ENCODE measurements at regions not wholly inside any gene's neighbourhood (a gene's known extent, or its start where the extent isn't known, plus 50 kb on each side); places are given as distances from the start of the nearest gene placed in this dataset.
"Not testable (repeated sequence)": the region's sequence is repeated elsewhere in the genome, so short reads cannot be mapped to it uniquely, and the experiment has no call there.

DNA sequence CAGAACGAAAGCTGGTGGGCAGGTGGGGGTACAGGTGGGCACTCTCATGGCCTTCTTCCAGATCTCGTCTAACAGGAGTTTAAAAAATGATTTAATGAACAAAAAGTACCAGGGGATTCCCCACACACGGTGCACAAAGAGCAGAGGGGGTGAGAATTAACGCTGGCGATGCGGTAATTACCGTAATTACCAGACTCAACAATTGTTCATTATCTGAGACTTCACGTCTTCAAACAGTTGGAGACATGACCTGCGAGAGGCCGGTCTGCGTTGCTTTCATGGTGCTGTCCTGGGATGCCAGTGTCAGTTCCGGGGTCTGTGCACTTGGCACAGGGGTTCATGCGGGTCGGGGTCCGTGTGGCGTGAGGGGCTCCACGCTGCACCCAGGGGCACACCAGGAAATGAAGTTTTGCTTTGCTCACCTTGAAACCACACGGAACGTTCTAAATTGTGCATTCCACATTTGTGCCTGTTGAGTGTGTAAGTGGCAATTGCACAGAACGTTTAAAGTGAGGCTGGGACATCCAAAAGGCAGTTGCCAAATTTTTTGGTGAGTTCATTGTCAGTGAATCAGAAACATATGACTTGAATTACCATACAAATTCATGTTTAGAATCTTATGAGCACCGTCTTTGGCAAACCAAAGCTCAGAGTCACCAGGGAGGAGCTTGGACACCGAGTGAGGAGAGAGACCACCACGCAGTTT is 256.4 kb upstream of the IRX1 start:
- no peak for DNase-seq

DNA sequence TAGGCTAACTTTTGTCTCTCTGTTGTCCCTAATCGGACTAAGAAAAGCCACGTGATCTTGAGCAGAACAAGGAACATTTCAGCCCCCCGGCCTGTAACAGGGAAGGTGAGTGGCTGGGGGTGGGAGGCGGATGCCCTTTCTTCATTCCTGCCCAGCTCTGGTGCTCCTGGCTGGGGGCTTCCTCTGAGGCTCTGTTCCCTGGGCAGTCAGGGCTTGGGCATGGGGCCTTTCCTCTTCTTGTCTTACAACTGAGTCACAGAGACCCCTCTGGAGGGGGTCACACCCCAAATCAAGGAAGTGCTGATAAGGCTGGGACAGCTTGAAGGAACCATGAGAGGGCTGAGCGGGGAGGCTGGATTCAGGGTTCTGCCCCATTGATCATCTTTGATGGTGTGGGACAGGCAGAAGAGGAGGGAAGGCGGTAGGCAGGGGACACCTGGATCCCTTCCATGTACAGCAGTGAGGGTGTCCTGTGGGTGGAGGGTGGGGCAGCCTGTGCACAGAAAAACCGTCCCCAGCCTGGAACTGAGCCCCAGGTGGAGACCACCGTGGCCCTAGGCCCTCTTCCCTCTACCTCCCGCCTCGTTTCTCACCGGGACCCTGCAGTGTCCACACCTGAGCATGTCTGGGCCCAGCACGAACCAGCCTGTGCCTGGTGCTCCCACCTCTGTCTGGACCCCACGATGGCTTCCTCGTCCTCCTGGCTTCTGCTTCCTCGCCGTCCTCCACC is 257.7 kb upstream of the IRX1 start:
- no peak for DNase-seq

DNA sequence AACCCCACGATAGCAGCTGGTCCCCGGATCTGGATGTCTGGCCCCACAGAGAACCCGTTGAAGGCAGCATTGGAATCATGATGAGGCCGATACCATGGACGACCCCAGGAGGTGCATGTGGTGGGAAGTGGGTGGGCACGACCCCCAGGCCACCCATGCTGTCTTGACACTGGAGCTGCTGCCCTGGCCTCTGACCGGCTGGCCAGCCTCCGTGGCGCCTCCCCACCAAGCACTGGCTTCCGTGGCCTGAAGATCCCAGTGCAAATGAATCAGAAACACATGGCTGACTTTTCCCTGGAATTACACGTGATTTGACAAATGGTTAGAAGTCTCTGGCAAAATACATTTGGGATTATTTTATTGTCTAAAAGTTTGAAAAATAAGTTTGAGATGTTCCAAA is 259.0 kb upstream of the IRX1 start:
- no peak for DNase-seq

DNA sequence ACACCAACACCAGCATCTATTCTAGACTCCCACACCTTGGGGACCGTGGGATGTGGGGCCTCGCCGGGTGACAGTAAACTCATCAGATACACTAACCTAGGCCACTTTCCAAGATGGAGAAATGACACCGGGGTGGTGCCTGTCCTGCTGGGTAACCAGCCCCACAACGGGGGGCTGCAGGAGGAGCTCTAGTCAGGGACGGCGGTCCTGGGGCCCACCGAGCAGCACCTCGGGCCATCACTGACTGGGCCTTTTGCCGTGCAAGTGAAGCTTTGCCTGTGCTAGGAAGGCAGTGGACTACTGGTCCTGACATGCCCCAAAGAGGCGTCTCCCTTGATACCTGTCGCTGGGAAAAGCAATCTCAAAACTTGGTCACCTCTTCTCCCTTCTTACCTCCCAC is 260.3 kb upstream of the IRX1 start:
- no peak for DNase-seq

DNA sequence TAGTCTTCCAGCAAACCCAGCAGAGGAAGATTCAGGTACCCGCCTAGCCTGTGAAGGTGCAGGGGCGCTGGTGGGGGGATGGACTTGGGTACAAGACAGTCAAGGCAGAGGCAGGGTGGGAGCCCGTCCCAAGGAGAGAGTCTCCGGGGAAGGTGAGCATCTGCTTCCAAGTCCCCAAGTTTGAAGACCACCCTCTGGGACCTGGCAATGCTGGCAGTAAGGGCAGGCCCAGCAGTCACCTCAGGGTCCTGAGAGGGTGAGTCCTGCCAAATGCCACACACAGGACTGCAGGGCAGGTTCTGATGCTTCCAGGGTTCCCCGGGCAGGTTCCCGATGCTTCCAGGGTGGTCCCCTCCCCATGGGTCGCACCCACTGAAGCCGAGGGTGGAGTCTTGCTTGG is 261.8 kb upstream of the IRX1 start:
- DNase-seq, result no peak

DNA sequence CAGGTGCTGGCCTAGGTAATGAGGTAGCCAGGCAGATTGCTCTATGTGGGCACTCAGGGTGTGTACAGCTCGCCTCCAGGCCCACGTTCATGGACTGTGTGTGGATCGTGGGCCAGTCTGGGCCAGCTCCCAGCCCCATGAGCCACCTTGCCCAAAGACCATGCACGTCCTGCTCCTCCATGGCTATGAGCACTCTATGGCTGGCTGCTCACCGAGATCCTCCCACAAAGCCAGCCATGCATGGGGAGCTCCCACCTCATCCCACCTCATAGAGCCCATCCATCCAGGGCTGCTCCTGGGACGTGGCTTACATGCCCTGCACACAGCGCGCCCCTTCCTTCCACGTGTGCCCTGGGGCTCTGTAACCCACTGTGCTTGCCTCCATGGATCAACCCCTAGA is 262.5 kb upstream of the IRX1 start:
- no peak for DNase-seq

DNA sequence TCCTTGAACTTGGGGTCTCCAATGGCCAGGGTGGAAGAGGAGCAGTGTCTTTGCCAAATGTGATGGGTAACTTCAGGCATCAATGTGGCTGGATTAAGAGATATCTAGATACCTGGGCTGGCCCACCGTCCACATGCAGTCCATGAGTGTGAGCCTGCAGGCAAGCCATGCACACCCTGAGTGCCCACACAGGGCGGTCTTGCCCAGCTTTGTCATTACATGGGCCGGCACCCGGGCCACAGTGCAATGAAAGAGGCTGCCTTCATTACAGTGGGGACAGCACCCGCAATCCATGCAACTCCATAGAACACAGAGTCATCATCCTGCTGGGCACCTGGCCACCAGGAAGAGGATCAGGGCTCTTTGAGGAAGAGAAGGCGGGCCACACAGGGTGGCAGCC is 263.8 kb upstream of the IRX1 start:
- no peak for DNase-seq

DNA sequence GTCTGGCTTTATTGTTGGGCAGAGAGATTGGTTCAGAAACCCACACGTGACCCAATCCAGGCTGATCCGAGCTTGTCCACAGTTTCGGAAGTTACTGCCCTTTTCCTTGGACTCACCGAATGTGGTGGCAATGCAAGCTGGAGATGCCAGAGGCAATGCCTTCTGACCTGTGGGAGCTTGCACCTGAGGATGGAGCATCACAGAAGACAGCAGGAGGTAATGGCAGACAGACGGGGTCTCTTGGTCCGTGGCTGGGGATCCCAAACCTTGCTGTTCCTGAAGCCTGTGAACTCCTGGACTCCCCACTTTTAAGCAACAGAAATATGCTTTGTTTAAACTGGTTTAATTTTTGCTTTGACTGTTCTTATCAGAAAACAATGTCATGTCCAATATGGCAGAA is 265.2 kb upstream of the IRX1 start:
- DNase-seq, result no peak

DNA sequence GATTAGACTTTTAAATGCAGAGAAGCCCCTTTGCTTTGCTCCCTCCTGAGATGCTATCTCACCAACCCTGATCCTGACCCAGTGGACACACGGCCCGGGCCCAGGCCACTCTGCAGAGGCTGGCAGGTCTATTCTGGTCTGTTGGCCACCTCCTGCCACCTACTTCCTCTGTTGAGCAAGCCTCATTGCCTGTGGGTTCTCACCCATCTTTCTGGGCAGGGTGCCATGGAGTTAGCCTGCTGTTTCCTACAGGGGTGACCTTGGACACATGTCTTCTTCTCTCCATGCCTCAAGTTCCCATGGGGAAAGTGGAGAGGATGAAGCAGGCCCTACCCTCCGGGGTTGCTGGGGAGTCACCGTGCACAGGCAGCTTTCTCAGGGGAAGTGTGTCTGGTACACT is 266.2 kb upstream of the IRX1 start:
- DNase-seq, result peak; percentile 7

DNA sequence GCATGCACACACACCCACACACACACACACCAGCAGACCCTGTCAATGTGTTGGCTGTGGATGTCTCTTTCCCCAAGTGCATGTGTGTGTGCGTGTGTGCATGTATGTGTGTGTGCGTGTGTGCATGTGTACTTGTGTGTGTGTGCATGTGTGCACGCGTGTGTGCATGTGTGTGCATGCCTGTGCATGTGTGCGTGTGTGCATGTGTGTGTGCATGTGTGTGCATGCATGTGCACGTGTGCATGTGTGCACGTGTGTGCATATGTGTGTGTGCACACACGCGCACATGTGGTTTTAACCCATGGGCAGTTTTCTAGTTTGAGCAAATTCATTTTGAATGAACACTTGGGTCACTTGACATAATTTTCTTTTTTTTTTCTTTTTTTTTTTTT is 268.8 kb upstream of the IRX1 start:
- DNase-seq, result no peak

DNA sequence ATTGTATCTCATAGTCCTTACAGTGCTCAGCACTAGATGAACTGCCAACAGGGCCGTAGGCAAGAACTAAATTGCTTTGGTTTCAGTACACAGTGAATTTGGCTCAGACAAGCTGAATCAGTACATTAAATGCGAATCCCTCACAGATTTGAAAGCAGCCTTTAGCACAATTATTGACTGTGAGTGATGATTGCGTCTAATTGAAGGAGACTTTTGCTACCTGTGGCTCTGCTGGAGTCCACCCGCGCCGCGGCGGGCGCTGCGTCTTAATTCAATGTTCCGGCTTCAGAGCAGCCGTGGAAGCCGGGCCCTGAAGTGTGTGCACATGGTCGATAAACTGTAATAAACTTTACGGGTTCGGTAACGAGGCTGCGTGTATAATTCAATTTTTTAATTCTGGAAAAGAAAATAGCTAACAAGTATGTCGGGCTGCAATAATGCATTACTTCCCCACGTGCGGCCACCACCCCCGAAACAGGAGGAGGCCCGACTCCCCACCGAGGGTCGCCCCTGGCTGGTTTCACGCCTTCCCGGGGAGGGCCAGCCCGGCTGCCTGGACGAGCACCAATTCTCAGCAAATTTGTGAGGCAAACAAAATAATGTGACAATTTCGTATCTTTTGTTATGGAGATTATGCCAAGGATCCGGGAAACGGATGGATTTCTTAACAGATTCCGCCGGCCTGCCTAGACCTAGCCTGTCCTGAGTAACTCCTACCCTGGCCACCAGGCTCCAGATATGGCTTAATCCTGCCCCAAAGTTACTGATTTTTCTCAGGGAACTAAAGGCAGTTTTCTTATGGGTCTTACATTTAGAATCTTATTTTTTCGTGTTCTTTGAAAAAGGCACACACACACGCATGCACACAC is 269.4 kb upstream of the IRX1 start:
- DNase-seq, result peak; percentile 7

DNA sequence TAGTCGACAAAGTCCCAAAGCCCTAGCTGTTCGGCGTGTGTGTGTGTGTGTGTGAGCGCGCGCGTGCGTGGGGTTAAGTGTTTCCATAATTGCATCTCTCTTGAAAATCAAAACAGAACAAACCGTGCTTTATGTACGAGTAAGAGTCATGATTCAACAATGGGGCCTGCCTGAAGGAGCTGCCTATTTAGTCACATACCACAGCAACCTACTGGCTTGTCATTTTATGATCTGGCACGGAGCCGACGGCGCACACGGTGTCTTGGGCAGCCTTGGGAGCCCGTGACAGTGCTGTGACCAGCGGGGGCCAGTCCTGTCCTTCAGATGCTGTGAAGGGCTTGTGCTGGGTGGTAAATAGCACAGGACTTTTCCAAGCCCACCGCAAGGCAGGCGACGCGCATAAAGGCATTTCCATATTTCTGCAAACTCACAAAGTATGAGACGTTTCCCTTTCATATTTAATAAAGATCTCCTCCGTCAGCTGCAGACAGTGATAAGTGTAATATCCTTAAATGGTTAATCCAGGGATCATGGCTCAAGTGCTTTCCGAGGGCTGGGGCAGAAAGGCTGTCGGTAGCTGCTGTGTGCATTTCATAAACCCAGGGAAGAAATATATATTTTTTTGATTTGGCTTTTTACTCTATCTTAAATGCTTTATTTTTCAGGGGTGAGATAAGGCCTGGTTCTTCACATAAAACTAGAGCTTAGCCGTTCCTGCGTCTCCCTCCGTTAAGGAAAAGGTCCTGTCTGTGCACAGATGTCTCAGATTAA is 270.2 kb upstream of the IRX1 start:
- peak; percentile 67 for DNase-seq

DNA sequence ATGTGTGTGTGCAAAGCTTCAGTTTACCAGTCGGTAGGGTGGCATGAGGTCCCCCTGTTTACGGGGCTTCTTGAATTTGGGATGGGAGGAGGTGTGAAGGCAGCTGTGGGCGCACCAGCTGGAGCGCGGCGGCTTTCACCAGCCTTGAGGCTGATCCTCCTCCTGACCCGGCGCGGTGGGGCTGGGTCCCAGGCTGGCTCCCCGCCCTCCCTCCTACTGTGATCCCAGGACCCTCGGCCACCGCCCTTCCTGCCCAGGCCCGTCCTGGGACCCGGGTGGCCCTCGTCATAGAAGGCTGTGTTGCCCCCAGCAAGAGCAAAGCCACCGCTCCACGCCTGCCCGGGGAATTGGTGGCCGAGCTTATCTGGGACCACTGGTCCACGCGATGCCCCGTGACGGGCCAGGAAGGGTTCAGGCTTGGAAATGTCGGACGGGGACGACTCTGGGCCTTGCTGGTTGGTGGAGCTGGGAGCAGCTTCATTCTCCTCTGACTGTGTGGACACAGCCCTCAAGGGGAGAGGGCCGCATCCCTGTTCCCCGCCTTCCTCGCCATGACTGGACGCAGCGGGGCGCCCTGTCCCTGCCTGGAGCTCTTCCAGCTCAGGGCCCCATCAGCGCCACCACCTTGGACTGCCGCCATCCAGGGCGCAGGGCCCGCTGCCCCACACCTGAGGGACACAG is 271.1 kb upstream of the IRX1 start:
- DNase-seq, result no peak

DNA sequence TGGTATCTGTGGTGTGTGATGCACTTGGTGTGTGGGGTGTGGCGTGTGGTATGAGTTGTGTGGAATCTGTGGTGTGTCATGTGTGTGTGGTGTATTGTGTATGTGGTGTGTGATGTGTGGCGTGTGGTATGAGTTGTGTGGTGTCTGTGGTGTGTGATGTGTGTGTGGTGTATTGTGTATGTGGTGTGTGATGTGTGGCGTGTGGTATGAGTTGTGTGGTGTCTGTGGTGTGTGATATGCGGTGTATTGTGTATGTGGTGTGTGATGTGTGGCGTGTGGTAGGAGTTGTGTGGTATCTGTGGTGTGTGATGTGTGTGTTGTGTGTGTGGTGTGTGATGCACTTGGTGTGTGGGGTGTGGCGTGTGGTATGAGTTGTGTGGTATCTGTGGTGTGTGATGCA is 271.7 kb upstream of the IRX1 start:
- DNase-seq, result not testable (repeated sequence)

DNA sequence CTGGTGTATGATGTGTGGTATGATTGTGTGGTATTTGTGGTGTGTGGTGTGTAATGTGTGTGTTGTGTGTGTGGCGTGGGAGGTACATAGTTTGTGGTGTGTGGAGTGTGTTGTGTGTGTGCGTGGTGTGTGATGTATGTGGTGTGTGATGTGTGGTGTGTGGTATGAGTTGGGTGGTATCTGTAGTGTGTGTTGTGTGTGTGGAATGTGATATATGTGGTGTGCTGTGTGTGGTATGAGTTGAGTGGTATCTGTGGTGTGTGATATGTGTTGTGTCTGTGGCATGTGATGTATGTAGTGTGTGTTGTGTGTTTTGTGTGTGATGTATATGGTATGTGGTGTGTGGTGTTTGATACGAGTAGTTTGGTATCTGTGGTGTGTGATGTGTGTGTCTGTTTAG is 272.5 kb upstream of the IRX1 start:
- DNase-seq, result no peak

DNA sequence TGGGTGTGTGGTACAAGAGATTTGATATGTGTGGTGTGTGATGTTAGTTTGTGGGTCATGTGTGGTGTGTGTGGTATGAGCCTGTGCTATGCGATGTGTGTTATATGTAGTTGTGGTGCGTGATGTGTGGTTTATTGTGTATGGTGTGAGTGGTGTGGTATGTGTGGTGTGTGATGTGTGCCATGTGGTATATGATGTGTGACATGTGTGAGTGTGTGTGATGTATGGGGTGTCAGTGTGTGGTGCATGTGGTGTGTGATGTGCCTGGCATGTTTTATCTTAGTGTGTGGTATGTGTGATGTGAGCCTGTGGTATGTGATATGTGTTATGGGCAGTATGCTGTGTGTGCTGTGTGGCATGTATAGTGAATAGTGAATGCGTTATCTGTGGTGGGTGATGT is 273.0 kb upstream of the IRX1 start:
- DNase-seq, result no peak

DNA sequence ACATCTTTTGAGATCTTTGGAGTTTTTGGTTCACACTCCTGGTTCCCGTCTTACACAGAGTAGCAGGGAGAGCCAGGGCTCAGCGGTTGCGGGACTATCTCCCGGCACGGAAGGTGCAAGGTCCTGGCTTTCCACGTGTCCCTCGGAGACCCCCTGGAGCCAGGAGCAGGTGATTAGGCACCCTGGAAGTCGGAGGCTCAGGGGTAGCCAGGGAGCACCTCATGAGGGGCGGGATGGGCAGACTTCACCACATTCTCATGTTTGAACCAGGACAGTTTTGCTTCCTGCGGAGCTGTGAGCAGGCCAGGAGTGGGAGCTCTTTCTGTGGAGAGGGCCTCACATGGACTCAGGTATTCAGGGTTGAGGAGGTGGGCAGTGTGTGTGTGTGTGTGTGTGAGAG is 273.7 kb upstream of the IRX1 start:
- DNase-seq, result no peak

DNA sequence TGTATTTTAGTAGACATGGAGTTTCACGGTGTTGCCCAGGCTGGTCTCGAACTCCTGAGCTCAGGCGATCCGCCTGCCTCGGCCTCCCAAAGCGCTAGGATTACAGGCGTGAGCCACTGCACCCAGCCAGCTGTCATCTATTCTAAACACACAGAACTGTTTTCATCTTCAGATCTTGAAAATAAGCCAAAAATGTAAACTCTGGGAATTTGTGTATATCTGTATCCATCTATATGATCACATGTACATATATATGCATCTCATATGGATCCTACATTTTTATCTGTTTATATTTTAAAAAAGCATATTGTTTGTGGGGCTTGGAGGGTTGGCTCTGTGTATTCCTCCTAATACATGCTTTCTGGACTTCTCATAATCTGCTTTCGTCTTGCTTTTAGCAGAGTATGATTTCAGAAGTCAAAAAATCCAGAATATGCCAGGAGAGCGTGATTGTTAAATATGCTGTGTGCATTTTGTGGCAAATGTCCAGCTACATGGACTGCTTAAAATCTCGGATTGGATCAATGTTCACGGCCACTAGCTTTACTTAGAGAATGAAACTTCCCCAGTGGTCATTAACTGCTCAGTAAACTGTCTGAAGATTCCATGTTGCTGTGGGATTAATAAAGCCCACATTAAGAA is 274.4 kb upstream of the IRX1 start:
- no peak for DNase-seq

DNA sequence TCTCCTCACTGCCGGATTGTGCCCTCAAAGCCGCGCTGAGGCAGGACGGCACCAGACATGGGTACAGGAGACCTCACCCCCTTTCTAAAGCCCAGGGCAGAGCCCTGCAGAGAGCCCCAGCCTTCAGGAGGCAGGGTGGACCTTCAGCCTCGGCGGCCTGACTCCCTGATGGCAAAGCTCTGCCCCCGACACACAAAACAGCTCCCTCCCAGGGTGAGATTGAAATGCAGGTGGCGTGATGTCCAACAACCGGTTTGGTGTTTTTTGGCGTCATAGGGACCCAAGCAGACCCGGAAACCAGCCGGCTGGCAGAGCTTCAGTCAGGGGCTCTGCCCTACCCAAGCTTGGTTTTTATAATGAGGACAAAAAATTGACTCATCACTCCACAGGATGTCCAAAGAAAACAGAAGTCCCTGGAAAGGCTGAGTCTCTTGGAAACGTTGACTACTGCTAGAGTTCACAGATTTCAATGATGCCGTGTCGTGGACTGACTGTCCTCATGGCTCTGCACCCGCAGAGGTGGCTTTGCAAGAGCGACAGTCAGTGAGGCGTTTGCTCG is 275.2 kb upstream of the IRX1 start:
- DNase-seq, result no peak

DNA sequence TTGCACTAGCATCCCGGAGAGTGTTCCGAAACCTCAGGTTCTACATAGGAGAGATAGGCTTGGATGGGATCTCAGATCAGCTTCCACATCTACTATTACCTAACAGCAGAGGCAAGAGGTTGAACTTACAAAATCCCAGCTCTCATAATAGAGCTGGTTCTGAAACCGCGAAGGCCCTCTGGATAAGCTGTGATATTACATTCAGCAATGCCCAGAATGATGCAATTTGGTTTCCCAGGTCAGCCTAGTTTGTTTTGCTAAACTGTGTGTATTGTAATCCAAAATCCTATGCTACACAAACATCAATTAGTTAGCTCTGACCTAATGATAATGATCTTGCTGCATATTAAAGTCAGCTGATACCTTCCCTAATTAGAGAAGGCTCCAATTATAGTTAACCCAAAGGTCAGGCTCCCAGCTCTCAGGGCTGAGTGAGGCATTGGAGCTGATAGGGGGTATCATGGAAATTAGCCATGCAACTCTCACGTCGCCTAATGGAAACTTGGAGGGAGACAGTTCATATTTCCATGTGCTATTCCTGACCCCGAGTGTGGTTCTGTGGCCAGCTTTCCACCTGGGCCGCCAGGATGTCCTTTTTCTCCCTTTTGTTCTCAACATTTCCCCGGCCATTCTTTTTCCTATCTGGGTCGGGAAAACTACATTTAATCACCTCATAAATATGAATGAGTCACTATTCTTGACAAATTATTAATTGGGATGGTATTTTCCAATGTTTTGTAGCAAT is 278.4 kb upstream of the IRX1 start:
- no peak for DNase-seq

DNA sequence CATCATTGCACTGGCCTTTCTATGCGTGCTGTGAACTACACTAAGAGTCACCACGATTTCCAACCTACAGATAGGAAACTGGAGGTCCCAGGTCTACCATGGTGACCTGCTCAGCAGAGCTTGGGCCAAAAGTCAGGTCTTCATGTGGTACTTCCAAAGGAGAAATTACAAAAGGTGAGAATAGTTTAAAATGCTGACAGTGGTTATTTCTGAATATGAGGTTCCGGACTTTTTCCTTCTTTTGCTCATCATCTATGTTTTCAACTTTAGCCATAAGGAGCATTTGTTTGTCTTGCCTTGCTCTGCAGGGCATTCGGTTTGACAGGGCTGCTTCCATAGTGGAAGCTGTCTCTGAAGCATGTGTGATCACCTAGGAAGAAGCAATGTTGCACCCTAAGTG is 282.1 kb upstream of the IRX1 start:
- DNase-seq, result no peak
